Type B pancreatic cell (in vitro differentiated cells): ENCODE measurements at regions not wholly inside any gene's neighbourhood (a gene's known extent, or its start where the extent isn't known, plus 50 kb on each side); places are given as distances from the start of the nearest gene placed in this dataset.

Experiments
- DNase-seq: peaks from one replicate; pipeline ENCODE4 v3.0.0; 2021; ENCODE audit warnings: mixed read lengths; ENCODE audit not compliant: unreplicated experiment; ENCODE audit errors: extremely low spot score
- H3K27ac Mint-ChIP-seq: 2 replicates; pipeline ENCODE4 v1.8.0; 2021; ENCODE audit warnings: mild to moderate bottlenecking, mixed read lengths
- H3K27me3 Mint-ChIP-seq: 2 replicates; pipeline ENCODE4 v1.8.0; 2021; ENCODE audit warnings: mixed read lengths
- H3K36me3 Mint-ChIP-seq: 2 replicates; pipeline ENCODE4 v1.8.0; 2021; ENCODE audit warnings: mixed read lengths
- H3K4me1 Mint-ChIP-seq: one replicate; pipeline ENCODE4 v1.8.0; 2021; ENCODE audit warnings: mixed read lengths; ENCODE audit not compliant: unreplicated experiment
- H3K4me3 Mint-ChIP-seq: 2 replicates; pipeline ENCODE4 v1.8.0; 2021; ENCODE audit warnings: mild to moderate bottlenecking, mixed read lengths
- H3K9me3 Mint-ChIP-seq: 2 replicates; pipeline ENCODE4 v1.8.0; 2021; ENCODE audit warnings: mixed read lengths
- CTCF ChIP-seq: fragments of 200-600 bp; sonication (generic); conservative IDR thresholded peaks from 2 replicates; pipeline ENCODE4 v1.5.0; 2021; ENCODE audit warnings: antibody characterized with exemption, mild to moderate bottlenecking

GRCh38 chr6:56377295-56377694, 129.9 kb upstream of the COL21A1 start:
- Mint-ChIP-seq H3K4me3 (no peak overlapping the region), H3K4me1 (peaks cover 46% of the 10 kb centered on the region), H3K36me3 (peaks cover 4% of the 10 kb centered on the region), H3K27me3 (no peaks in the 10 kb centered on the region), H3K27ac (no peak overlapping the region), H3K9me3 (peaks cover 13% of the 10 kb centered on the region)
- TF ChIP-seq CTCF = no peak
- no peak for DNase-seq

GRCh38 chr6:56375806-56376205, 128.4 kb upstream of the COL21A1 start:
- DNase-seq = no peak
- H3K4me3 Mint-ChIP-seq = no peak overlapping the region
- H3K27me3 Mint-ChIP-seq = no peaks in the 10 kb centered on the region
- peaks cover 41% of the 10 kb centered on the region for H3K4me1 Mint-ChIP-seq
- peaks cover 13% of the 10 kb centered on the region for H3K9me3 Mint-ChIP-seq
- peaks cover 4% of the 10 kb centered on the region for H3K36me3 Mint-ChIP-seq
- no peak overlapping the region for H3K27ac Mint-ChIP-seq
- TF ChIP-seq CTCF = no peak

DNA sequence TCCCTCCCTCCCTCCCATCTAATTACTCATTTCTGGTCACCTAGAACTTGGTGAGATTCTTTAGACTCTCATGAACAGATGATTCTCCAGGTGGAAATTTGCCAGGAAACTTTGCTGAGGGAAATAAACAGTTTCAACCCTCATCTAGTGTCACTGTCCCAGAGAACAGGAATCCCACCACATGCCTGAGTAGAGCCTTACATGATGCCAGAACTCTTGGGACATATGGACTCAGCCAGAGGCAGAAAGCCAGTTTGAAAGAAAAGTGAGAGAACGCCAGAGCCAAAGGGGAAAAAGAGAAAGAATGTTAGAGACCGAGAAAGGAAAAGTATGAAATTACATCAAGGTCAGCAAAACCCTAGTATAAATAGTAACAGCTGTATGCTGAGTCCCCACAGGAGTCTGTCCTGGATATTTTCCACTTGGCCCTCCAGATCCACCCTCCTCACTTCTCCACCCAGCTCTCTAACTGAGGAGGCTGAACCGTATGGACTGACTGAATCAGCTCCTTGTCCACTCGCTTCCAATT, 127.5 kb upstream of the COL21A1 start:
- no peak overlapping the region for H3K27ac Mint-ChIP-seq
- H3K36me3 Mint-ChIP-seq = peaks cover 1% of the 10 kb centered on the region
- H3K9me3 Mint-ChIP-seq = peaks cover 13% of the 10 kb centered on the region
- no peak overlapping the region for H3K4me3 Mint-ChIP-seq
- no peak for TF ChIP-seq CTCF
- peaks cover 50% of the 10 kb centered on the region for H3K4me1 Mint-ChIP-seq
- H3K27me3 Mint-ChIP-seq = no peaks in the 10 kb centered on the region
- no peak for DNase-seq

DNA sequence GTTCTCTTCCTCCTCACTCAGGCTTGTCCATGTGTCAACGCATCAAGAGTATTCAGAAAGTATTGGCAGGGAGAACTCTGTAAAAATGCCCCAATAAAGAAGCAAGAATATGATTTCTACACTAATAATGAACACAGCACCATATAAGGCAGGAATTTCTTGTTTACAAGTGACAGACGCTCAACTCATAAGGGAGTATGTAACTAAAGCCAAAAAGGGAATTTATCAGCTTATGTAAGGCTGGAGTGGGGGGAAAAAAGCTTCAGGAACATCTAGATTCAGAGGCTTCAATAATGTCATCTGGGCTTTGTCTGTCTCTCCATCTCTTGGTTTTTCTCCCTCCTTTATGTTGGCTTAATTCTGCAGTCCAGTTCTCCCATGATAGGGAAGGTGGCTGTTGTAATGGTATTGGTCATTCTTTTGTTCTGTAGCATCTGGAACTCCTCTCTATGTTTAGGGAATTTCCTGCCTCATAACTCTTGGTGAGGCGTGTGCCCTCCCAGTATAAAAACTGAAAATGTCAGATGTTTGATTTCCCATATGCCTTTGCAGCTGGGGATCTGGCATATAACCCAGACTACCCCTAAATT, 125.1 kb upstream of the COL21A1 start:
- H3K4me1 Mint-ChIP-seq = peaks cover 44% of the 10 kb centered on the region
- no peaks in the 10 kb centered on the region for H3K27me3 Mint-ChIP-seq
- peaks cover 7% of the 10 kb centered on the region for H3K9me3 Mint-ChIP-seq
- DNase-seq = no peak
- H3K36me3 Mint-ChIP-seq = no peaks in the 10 kb centered on the region
- no peak for TF ChIP-seq CTCF
- no peak overlapping the region for H3K4me3 Mint-ChIP-seq
- H3K27ac Mint-ChIP-seq = peak overlapping the region; percentile 20

GRCh38 chr6:56370561-56371211, 123.3 kb upstream of the COL21A1 start:
- DNase-seq = no peak
- H3K27ac Mint-ChIP-seq = peak overlapping the region; percentile 61

More at GRCh38 chr6:56370561-56371211, 123.3 kb upstream of the COL21A1 start:
- Mint-ChIP-seq H3K27me3 (no peaks in the 10 kb centered on the region), H3K9me3 (no peaks in the 10 kb centered on the region), H3K36me3 (no peaks in the 10 kb centered on the region), H3K4me3 (no peak overlapping the region), H3K4me1 (peaks cover 47% of the 10 kb centered on the region)
- no peak for TF ChIP-seq CTCF
